H1 (cell line): ENCODE measurements at regions not wholly inside any gene's neighbourhood (a gene's known extent, or its start where the extent isn't known, plus 50 kb on each side); places are given as distances from the start of the nearest gene placed in this dataset.

ENCODE experiments used
- CTCF ChIA-PET: fragments of 300-600 bp; sonication (Branson Sonifier 250); formaldehyde crosslinking; loops from one replicate; lab custom pipeline; 2021; ENCODE audit not compliant: partially characterized antibody; lab: Charles Lee
- POLR2A ChIA-PET: fragments of 300-600 bp; sonication (Branson Sonifier 250); formaldehyde crosslinking; loops from one replicate; lab custom pipeline; 2021; ENCODE audit warnings: inconsistent platforms; ENCODE audit not compliant: partially characterized antibody; lab: Charles Lee
- DNase-seq, 2 experiments: peaks; one replicate each; pipeline versions ENCODE4 v3.0.0 to v3.0.0-alpha.2; 2010 to 2022; ENCODE audit warnings: low spot score in 2 of 2, low read depth in 1 of 2, mixed read lengths in 1 of 2
- FAIRE-seq: peaks from 2 replicates; lab custom pipeline; 2011; peaks lifted over from hg19 to GRCh38; lab: Jason Lieb, UNC
- H2AFZ ChIP-seq: 2 replicates; pipeline ENCODE4 v1.8.1; 2012; ENCODE audit warnings: low read length, inconsistent platforms
- H2AK5ac ChIP-seq: 2 replicates; pipeline ENCODE4 v1.6.1; 2013; ENCODE audit warnings: low read depth, low read length
- H2BK120ac ChIP-seq: replicated peaks from 2 replicates; pipeline ENCODE3; 2013; ENCODE audit warnings: low read depth, low read length, inconsistent platforms
- H2BK12ac ChIP-seq: 2 replicates; pipeline ENCODE4 v1.6.1; 2013; ENCODE audit warnings: low read depth, low read length
- H2BK15ac ChIP-seq: 2 replicates; pipeline ENCODE4 v1.6.1; 2013; ENCODE audit warnings: low read length
- H2BK20ac ChIP-seq: 2 replicates; pipeline ENCODE4 v1.6.1; 2013; ENCODE audit warnings: low read length
- H2BK5ac ChIP-seq: 2 replicates; pipeline ENCODE4 v1.6.1; 2013; ENCODE audit warnings: low read depth, low read length
- H3K14ac ChIP-seq: 2 replicates; pipeline ENCODE4 v1.6.1; 2013; ENCODE audit warnings: inconsistent platforms; ENCODE audit not compliant: insufficient read length
- H3K18ac ChIP-seq: 2 replicates; pipeline ENCODE4 v1.6.1; 2013; ENCODE audit warnings: low read length; ENCODE audit errors: extremely low read depth
- H3K23ac ChIP-seq: 2 replicates; pipeline ENCODE4 v1.6.1; 2013; ENCODE audit warnings: inconsistent platforms; ENCODE audit not compliant: insufficient read length
- H3K23me2 ChIP-seq: 2 replicates; pipeline ENCODE4 v1.6.1; 2013; ENCODE audit warnings: low read depth, low read length
- H3K27ac ChIP-seq: 2 replicates; pipeline ENCODE4 v1.6.1; 2011; ENCODE audit warnings: low read depth, low read length, inconsistent platforms
- H3K27me3 ChIP-seq, 4 experiments: replicated peaks in 1 of 4; 1 replicate in 1 of 4; 2 replicates in 3 of 4; pipeline versions ENCODE4 v1.6.1 to v1.8.1; 2011 to 2013; ENCODE audit warnings: low read length in 3 of 4, mild to moderate bottlenecking in 3 of 4, inconsistent platforms in 2 of 4, mixed read lengths in 2 of 4, moderate library complexity in 1 of 4; ENCODE audit not compliant: control insufficient read depth in 3 of 4, insufficient read depth in 3 of 4; ENCODE audit errors: extremely low read depth in 1 of 4
- H3K36me3 ChIP-seq, 4 experiments: 2 replicates each; pipeline versions ENCODE4 v1.6.1 to v1.8.1; 2011 to 2013; ENCODE audit warnings: mild to moderate bottlenecking in 4 of 4, low read length in 3 of 4, moderate library complexity in 2 of 4, control low read depth in 1 of 4, inconsistent platforms in 1 of 4; ENCODE audit not compliant: insufficient read depth in 4 of 4, control insufficient read depth in 2 of 4
- H3K4ac ChIP-seq: replicated peaks from 2 replicates; pipeline ENCODE3; 2013; ENCODE audit warnings: low read length, low read depth, mixed read lengths, inconsistent platforms; ENCODE audit not compliant: insufficient read length
- H3K4me1 ChIP-seq, 4 experiments: replicated peaks in 1 of 4; 1 replicate in 1 of 4; 2 replicates in 3 of 4; pipeline versions ENCODE4 v1.6.1 to v1.8.1; 2011 to 2013; ENCODE audit warnings: low read length in 3 of 4, inconsistent platforms in 2 of 4, mixed read lengths in 1 of 4; ENCODE audit not compliant: insufficient read depth in 4 of 4, control insufficient read depth in 3 of 4
- H3K4me2 ChIP-seq, 2 experiments: 2 replicates each; pipeline versions ENCODE4 v1.6.1 to v1.8.1; 2011 to 2013; ENCODE audit warnings: low read depth in 2 of 2, low read length in 2 of 2, control low read depth in 1 of 2, inconsistent platforms in 1 of 2, mild to moderate bottlenecking in 1 of 2; ENCODE audit not compliant: insufficient read depth in 1 of 2
- H3K4me3 ChIP-seq, 4 experiments: fragments of 200-600, 300-600 bp in 1 of 4; sonication (generic), shearing (Covaris generic), sonication (Bioruptor Twin) in 1 of 4; 2 replicates each; pipeline versions ENCODE4 v1.5.1 to v1.8.1; 2011 to 2016; ENCODE audit warnings: low read length in 4 of 4, low read depth in 3 of 4, control low read depth in 2 of 4, inconsistent platforms in 2 of 4, mild to moderate bottlenecking in 2 of 4, mixed read lengths in 1 of 4, moderate library complexity in 1 of 4; ENCODE audit not compliant: insufficient read depth in 2 of 4; ENCODE audit errors: extremely low read depth in 1 of 4
- H3K56ac ChIP-seq: replicated peaks from 2 replicates; pipeline ENCODE3; 2013; ENCODE audit warnings: low read depth, mild to moderate bottlenecking, mixed read lengths, low read length, inconsistent platforms; ENCODE audit not compliant: insufficient read length
- H3K79me1 ChIP-seq: 2 replicates; pipeline ENCODE4 v1.6.1; 2013; ENCODE audit warnings: low read depth, low read length, control low read depth
- H3K79me2 ChIP-seq, 2 experiments: 2 replicates each; pipeline versions ENCODE4 v1.6.1 to v1.8.1; 2012 to 2013; ENCODE audit warnings: low read length in 2 of 2, mild to moderate bottlenecking in 2 of 2, inconsistent platforms in 1 of 2; ENCODE audit not compliant: insufficient read depth in 2 of 2, control insufficient read depth in 1 of 2
- H3K9ac ChIP-seq, 4 experiments: replicated peaks in 1 of 4; 1 replicate in 1 of 4; 2 replicates in 3 of 4; pipeline versions ENCODE4 v1.6.1 to v1.8.1; 2011 to 2013; ENCODE audit warnings: low read depth in 3 of 4, low read length in 3 of 4, control low read depth in 2 of 4, mild to moderate bottlenecking in 2 of 4, moderate library complexity in 2 of 4, inconsistent platforms in 1 of 4; ENCODE audit errors: extremely low read depth in 1 of 4
- H3K9me3 ChIP-seq, 2 experiments: 2 replicates each; pipeline versions ENCODE4 v1.6.1 to v1.8.1; 2012 to 2013; ENCODE audit warnings: mild to moderate bottlenecking in 2 of 2, moderate library complexity in 2 of 2, control low read depth in 1 of 2, inconsistent platforms in 1 of 2, low read depth in 1 of 2, low read length in 1 of 2, mixed read lengths in 1 of 2; ENCODE audit not compliant: insufficient read depth in 2 of 2
- H4K20me1 ChIP-seq, 2 experiments: replicated peaks in 1 of 2; 2 replicates each; pipeline versions ENCODE3 to v1.8.1; 2011 to 2013; ENCODE audit warnings: inconsistent platforms in 2 of 2, low read length in 2 of 2, mild to moderate bottlenecking in 1 of 2; ENCODE audit not compliant: insufficient read depth in 2 of 2, control insufficient read depth in 1 of 2
- H4K5ac ChIP-seq: 2 replicates; pipeline ENCODE4 v1.6.1; 2013; ENCODE audit warnings: low read length, low read depth, mixed read lengths, inconsistent platforms; ENCODE audit not compliant: insufficient read length
- H4K8ac ChIP-seq: 2 replicates; pipeline ENCODE4 v1.8.0; 2013; ENCODE audit warnings: mild to moderate bottlenecking, moderate library complexity, low read length, inconsistent platforms; ENCODE audit not compliant: insufficient read depth; ENCODE audit errors: extremely low read depth
- H4K91ac ChIP-seq: replicated peaks from 2 replicates; pipeline ENCODE3; 2013; ENCODE audit warnings: low read length, mixed read lengths, inconsistent platforms; ENCODE audit not compliant: insufficient read length
- ASH2L ChIP-seq: fragments of 200-600, 300-600 bp; sonication (generic); IDR thresholded peaks from one replicate; pipeline ENCODE4 v1.7.1; 2017; ENCODE audit warnings: low read length
- BACH1 ChIP-seq: IDR thresholded peaks from 2 replicates; pipeline ENCODE4 v1.6.1; 2012; ENCODE audit warnings: low read length, improper control_type of control experiment
- CBX5 ChIP-seq: fragments of 300-800, 300-1000 bp; sonication (generic); IDR thresholded peaks from 2 replicates; pipeline ENCODE4 v1.7.1; 2016; ENCODE audit warnings: antibody characterized with exemption, low read length, low read depth
- CBX8 ChIP-seq: fragments of 300-800, 300-1000 bp; sonication (generic); IDR thresholded peaks from 2 replicates; pipeline ENCODE4 v1.7.1; 2016; ENCODE audit warnings: low read depth, low read length, borderline replicate concordance
- CHD1 ChIP-seq: IDR thresholded peaks from 2 replicates; pipeline ENCODE4 v1.6.1; 2012; ENCODE audit warnings: low read depth, low read length, improper control_type of control experiment
- CREB1 ChIP-seq: IDR thresholded peaks from 2 replicates; pipeline ENCODE4 v1.6.1; 2012; ENCODE audit warnings: inconsistent platforms
- EGR1 ChIP-seq: IDR thresholded peaks from 2 replicates; pipeline ENCODE4 v1.6.1; 2011; ENCODE audit warnings: low read depth, low read length, borderline replicate concordance
- GTF2F1 ChIP-seq: IDR thresholded peaks from 2 replicates; pipeline ENCODE4 v1.6.1; 2012; ENCODE audit warnings: low read depth, low read length, improper control_type of control experiment, borderline replicate concordance
- JUND ChIP-seq: IDR thresholded peaks from 2 replicates; pipeline ENCODE4 v1.6.1; 2011; ENCODE audit warnings: mild to moderate bottlenecking, improper control_type of control experiment, low read length
- MAFK ChIP-seq: IDR thresholded peaks from 2 replicates; pipeline ENCODE4 v1.6.1; 2012; ENCODE audit warnings: low read depth, mild to moderate bottlenecking, improper control_type of control experiment, low read length
- RAD21 ChIP-seq, 2 experiments: IDR thresholded peaks in 1 of 2; conservative IDR thresholded peaks in 1 of 2; 2 replicates each; pipeline ENCODE4 v1.6.1; 2011; ENCODE audit warnings: low read depth in 2 of 2, low read length in 2 of 2, improper control_type of control experiment in 1 of 2, inconsistent platforms in 1 of 2, mild to moderate bottlenecking in 1 of 2, moderate library complexity in 1 of 2
- RFX5 ChIP-seq: IDR thresholded peaks from 2 replicates; pipeline ENCODE4 v1.6.1; 2011; ENCODE audit warnings: low read depth, low read length, improper control_type of control experiment, borderline replicate concordance
- RXRA ChIP-seq: IDR thresholded peaks from 2 replicates; pipeline ENCODE4 v1.6.1; 2011; ENCODE audit warnings: low read depth, mild to moderate bottlenecking, low read length, moderate library complexity; ENCODE audit not compliant: insufficient read depth
- SP1 ChIP-seq: IDR thresholded peaks from 2 replicates; pipeline ENCODE4 v1.6.1; 2011; ENCODE audit warnings: low read depth, low read length
- SP4 ChIP-seq: IDR thresholded peaks from 2 replicates; pipeline ENCODE4 v1.6.1; 2012; ENCODE audit warnings: low read length, inconsistent platforms
- TAF1 ChIP-seq: IDR thresholded peaks from 2 replicates; pipeline ENCODE4 v1.6.1; 2011; ENCODE audit warnings: mild to moderate bottlenecking, low read depth, low read length
- TBP ChIP-seq: IDR thresholded peaks from 2 replicates; pipeline ENCODE4 v1.6.1; 2011; ENCODE audit warnings: low read depth, low read length, improper control_type of control experiment
- WGBS, 2 experiments: shearing (Covaris generic) in 1 of 2; methylation state at CpG; one replicate each; pipeline versions ENCODE4 v1.1.6 to v1.1.7; 2013 to 2015; ENCODE audit warnings: low lambda C conversion rate in 2 of 2, mixed read lengths in 2 of 2, inconsistent platforms in 1 of 2, low coverage in 1 of 2, missing lambda C conversion rate in 1 of 2; ENCODE audit not compliant: insufficient replicate concordance in 2 of 2, insufficient coverage in 1 of 2, insufficient read length in 1 of 2; ENCODE audit errors: extremely low coverage in 1 of 2, missing lambda C conversion rate in 1 of 2; 5-methylcytosine and 5-hydroxymethylcytosine counted together

DNA sequence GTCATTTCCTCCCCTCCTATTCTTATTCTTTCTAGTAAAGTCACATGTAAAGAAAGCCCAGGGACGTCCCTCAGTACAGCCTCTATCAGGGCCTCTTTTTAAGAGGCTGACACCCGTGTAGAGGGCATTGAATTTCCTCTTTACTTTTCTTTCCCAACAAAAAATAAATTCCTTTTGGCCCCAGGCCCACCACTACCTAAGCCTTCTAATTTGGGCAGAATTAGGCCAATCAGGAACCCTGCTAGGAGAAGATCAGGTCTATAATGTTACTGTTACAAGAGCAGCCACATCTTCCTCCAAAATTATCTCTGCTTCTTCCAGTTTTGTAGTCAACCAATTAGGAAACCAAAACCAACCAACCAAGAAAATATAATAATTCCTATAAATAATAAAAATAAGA, 189.6 kb upstream of the NREP start:
- no peak overlapping the region for H2BK120ac ChIP-seq
- no peak overlapping the region for H3K4me3 ChIP-seq
- no peak overlapping the region for H2BK5ac ChIP-seq
- no peaks in the 10 kb centered on the region for H3K9me3 ChIP-seq
- H2BK20ac ChIP-seq = no peak overlapping the region
- no peak overlapping the region for H2BK15ac ChIP-seq
- no peaks in the 10 kb centered on the region for H3K27me3 ChIP-seq
- no peaks in the 10 kb centered on the region for H3K79me2 ChIP-seq
- no peak overlapping the region for H3K4ac ChIP-seq
- whole genome bisulfite sequencing, 2 experiments = 70% methylated on average over 2 of the region's 2 CpGs; no CpG with 5 or more reads in 1 of the 2 experiments
- no peak overlapping the region for H3K18ac ChIP-seq
- H3K4me2 ChIP-seq = no peak overlapping the region
- ChIA-PET POLR2A (no interaction called here), CTCF (interaction anchor here (1.1 kb wide), 1 partner anchor 12 kb away, joined by 4 read pairs; no protein-coding TSS in a partner anchor)
- H4K20me1 ChIP-seq = no peaks in the 10 kb centered on the region
- no peaks in the 10 kb centered on the region for H3K36me3 ChIP-seq
- no peak overlapping the region for H3K56ac ChIP-seq
- no peaks in the 10 kb centered on the region for H3K4me1 ChIP-seq
- no peaks in the 10 kb centered on the region for H3K79me1 ChIP-seq
- no peak overlapping the region for H3K9ac ChIP-seq
- H3K23me2 ChIP-seq = no peaks in the 10 kb centered on the region
- no peak overlapping the region for H3K23ac ChIP-seq
- FAIRE-seq (no peak), DNase-seq (no peak)
- H4K8ac ChIP-seq = no peak overlapping the region
- no peak overlapping the region for H3K27ac ChIP-seq
- no peak overlapping the region for H3K14ac ChIP-seq
- H2AK5ac ChIP-seq = no peak overlapping the region
- H2AFZ ChIP-seq = no peak overlapping the region
- no peak overlapping the region for H2BK12ac ChIP-seq
- no peak overlapping the region for H4K91ac ChIP-seq
- no peak overlapping the region for H4K5ac ChIP-seq
- TF ChIP-seq RAD21 (IDR thresholded peaks at IDR 0.05 in 1 of 2, conservative IDR thresholded peaks at IDR 0.05 in 1 of 2; ENCODE audit: low read depth in 2 of 2, low read length in 2 of 2) = no peak
- no peak for TF ChIP-seq ASH2L
- no peak for TF ChIP-seq CBX8
- TF ChIP-seq RXRA = no peak
- TF ChIP-seq CBX5 = no peak
- TF ChIP-seq CREB1 = no peak
- no peak for TF ChIP-seq TBP
- no peak for TF ChIP-seq TAF1
- no peak for TF ChIP-seq CHD1
- no peak for TF ChIP-seq EGR1
- TF ChIP-seq SP1 = no peak
- no peak for TF ChIP-seq BACH1
- no peak for TF ChIP-seq RFX5
- no peak for TF ChIP-seq JUND
- TF ChIP-seq MAFK = no peak
- no peak for TF ChIP-seq GTF2F1
- TF ChIP-seq SP4 = no peak
